ENCODE measurements at regions not wholly inside any gene's neighbourhood (a gene's known extent, or its start where the extent isn't known, plus 50 kb on each side); places are given as distances from the start of the nearest gene placed in this dataset.
"Not testable (repeated sequence)": the region's sequence is repeated elsewhere in the genome, so short reads cannot be mapped to it uniquely, and the experiment has no call there.

DNA sequence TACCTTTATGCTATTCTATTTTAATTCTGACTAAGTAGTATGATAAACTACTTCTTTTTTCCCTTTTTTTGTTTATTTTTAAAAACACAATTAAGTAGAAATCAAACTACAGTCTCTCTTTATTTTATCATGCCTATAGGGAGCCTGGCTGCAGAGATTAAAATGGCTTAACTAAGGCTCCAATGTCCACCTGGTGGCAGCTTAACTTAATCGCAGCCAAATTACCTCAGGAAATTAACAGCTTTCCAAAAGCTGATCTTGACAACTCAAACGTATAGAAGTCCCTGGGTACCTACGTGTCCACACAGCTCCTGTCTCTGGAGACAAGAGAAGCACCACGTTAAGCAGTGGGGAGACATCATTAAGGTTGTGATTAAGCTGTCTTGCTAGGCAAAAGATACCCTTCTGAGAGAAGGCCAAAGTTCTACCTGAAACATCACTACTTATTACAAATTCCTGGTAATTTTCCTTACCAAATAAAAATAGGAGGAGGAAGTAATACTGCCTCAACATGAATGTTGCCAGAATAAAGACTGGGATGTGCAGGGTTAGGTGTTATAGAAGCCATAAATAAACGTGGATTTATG lies 63.2 kb upstream of the SNX19 start:
- no peak for DNase-seq (ENCODE audit: low spot score)

DNA sequence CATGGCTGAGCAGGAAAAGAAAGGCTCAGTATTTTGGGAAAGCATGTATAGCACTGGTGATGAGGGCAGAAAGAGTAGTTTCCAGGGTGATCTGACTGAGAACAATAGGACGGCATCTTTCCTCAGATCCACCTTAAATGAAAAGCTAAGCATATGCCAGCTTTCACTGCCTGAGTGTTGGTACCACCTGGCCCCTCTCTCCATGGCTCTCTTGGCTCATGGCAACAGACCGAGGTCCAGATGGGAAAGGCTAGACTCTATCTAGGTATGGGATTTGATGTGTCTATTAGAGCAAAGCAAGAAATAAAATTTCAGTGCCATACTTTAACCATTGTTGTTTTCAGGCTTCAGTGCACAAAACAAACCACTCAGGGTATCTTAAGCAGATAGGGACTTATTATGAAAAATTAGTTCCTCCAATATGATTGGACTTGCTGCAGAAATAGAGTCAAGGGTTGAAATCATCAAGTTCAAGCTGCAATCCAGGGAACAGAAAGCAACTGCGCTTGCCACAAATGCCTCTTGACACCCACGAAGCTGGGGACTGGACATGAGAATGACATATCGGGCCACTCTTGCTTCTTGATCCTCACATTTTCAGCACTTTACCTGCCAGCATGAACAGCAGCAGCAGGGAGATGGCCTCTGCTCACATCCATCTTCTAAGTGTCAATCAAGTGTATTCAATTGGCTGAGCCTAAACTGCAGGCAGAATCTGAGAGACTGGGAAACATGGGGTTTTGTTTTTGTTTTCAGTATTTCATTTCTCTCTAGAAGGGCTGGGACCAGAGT lies 64.0 kb upstream of the SNX19 start:
- no peak for DNase-seq (ENCODE audit: low spot score)

DNA sequence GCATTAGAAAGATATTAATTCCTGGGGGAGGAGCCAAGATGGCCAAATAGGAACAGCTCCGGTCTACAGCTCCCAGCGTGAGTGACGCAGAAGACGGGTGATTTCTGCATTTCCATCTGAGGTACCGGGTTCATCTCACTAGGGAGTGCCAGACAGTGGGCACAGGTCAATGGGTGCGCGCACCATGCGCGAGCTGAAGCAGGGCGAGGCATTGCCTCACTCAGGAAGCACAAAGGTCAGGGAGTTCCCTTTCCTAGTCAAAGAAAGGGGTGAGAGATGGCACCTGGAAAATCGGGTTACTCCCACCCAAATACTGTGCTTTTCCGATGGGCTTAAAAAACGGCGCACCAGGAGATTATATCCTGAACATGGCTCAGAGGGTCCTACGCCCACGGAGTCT lies 68.0 kb upstream of the SNX19 start:
- DNase-seq (ENCODE audit: low spot score): not testable (repeated sequence)

DNA sequence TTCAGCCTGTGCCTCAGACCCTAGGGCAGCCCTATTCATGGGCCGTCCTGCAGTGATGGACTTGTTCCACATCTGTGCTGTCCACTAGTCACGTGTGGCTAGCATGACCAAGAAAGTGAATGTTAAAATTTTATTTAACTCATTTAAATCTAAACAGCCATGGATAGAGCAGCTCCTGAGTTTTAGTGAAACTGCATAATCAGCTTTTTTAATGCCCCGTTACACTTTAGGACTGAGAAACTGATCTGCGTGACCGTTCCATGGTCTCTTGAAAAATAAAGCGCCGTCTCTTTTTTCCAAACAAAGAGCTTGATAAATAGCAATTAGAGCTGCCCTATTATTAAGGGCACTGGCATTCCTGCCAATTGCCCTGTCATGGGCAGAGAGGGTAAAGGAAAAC lies 76.5 kb upstream of the SNX19 start:
- no peak for DNase-seq (ENCODE audit: low spot score)

DNA sequence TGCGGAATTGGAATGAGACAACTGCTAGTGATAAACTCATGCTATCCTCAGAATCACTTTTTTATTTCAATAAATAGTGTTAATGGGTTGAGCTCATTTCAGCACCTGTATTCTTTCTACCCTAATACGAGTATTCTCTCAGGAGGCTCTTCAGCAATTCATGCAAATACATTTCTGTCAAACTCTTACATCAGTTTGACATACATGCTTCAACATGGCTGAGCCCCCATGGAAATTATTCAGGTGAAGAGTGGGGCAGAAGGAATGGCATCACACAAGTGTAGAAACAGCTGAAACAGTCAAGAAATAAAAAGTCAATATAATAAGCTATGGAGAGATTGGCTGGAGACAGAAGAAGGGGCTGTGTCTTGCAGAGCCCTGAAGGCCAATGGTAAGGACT lies 77.8 kb upstream of the SNX19 start:
- DNase-seq (ENCODE audit: low spot score): no peak

DNA sequence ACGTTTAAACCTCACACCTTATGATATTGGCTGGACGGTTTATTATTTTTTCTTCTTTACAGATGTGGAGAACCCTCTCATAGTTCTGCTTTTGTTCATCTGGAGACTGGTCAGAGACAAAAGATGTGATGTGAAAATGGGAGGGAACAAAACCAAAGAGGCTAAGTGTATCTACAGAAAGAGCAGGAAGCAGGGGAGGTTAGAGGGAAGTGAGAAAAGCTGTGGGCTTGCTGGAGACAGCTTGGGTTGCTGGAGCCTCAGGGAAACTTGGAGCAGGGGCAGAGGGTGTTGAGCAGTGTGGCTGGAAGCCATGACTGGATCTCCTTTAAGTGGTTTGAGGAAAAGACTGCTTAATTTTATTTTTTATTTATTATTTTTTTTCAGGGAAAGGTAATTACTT lies 79.0 kb upstream of the SNX19 start:
- DNase-seq (ENCODE audit: low spot score): peak; percentile 65

DNA sequence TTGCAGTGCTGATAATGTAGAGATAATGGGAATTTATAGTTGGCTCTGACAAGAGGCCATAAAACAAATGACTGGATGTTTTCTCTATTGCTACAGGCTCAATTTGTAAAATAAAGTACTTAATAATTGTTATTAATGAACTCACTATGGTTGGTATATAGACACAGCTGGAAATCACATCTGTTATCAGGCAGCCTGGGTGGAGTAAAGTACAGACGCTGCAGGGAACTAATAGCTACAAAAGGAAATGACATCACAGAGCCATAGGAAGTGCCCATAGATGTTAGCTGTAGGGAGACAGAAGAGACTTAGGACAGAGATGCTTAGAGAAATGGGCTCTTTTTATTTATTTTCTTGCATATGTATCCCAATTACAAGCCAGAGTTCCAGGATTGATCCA lies 81.0 kb upstream of the SNX19 start:
- DNase-seq (ENCODE audit: low spot score): no peak

DNA sequence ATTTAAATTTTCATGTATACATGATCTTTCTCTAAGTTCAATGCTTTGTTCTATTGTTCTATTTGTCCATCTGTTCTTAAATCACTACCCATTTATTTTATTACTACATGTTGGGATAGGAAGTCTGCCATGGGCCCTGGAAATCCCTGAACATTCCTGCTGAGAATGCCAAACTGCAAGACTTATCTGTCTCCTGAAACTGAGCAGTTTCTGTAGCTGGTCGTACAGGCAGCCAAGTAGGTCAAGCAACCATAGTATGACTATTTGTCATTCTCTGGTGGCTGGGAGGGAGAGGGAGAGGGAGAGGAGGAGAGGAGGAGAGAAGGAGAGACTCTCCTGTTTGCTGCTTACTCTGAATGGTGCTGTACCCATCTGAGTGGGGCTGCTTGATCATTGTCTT lies 82.8 kb upstream of the SNX19 start:
- DNase-seq (ENCODE audit: low spot score): no peak

DNA sequence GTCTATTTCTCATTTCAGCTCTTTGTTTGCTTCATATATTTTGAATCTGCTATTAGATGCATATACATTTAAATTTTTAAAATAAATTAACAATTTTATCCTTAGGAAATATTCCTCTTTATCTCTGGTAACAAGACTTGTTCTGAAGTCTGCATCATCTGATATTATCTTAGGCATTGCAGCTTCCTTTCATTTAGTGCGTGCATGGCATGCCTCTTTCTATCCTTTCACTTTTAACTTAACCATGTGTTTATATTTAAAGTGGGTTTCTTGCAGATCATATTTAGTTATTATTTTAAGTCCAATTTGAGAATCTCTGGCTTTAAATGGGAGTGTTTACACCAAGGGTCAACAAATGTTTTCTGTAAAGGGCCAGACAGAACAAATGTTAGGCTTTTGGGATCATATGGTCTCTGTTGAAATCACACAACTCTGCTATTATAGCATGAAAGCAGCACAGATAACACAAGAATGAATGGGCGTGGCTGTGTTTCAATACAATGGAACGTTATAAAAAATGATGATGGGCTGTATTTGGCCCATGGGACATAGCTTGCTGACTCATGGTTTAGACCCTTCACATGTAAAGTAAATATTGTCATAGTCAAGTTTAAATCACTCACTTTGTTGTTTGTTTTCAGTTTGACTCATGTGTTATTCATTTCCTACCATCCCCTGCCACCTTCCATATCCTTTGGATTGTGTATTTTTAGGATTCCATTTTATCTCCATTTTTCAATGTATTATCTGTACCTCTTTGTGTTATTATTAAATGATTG lies 83.9 kb upstream of the SNX19 start:
- DNase-seq (ENCODE audit: low spot score): no peak

DNA sequence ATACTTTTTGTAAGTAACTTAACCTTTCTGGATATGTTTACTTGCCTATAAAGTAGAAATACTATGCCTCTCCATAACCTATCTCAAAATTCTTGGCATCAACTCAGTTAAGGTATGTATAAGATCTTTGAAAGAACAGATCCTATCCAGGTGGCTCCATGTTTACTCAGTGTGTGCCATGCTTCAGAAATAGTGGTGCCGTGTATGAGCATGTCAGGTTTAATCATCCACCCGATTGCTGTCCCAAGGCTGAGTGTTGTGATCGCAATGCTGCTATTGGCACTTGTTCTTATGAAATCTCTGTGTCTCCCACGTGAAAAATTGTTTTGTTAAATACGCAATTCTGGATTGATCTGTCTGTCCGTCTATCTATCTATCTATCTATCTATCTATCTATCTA lies 85.9 kb upstream of the SNX19 start:
- DNase-seq (ENCODE audit: low spot score): no peak

DNA sequence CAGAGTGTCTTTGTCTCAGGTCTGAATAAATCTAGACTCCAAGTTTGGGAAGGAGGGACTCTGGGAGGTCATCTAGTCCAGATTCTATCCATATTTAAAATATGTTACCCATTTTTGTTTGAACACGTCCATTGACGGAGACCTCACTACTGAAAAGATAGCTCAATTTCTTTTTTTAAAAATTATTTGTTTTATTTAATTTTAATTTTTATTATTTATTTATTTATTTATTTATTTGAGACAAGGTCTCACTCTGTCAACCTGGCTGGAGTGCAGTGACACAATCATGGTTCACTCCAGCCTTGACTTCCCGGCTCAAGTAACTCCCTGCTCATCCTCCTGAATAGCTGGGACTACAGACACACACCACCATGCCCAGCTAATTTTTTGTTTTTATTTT lies 89.5 kb upstream of the SNX19 start:
- DNase-seq (ENCODE audit: low spot score): no peak

DNA sequence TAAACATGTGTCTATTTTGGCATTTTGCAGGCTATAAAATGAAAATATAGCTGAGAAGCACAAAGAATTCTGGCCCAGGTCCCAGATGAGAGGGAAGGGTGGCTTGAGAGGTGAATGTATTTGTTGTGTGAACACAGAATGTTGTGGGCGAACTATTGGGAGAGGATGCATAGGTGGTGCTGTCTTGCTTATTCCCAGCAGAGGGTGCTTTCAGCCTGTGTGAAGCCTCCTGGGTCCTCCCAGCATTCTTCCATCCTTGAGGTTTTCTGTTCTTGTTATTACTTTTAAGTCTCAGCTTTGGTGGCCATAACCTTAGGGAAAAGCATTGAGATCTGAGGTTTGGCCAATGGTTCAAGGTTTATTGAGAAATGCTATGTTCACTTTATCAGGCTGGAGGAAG lies 108.7 kb upstream of the SNX19 start:
- peak; percentile 54 for DNase-seq (ENCODE audit: low spot score)

DNA sequence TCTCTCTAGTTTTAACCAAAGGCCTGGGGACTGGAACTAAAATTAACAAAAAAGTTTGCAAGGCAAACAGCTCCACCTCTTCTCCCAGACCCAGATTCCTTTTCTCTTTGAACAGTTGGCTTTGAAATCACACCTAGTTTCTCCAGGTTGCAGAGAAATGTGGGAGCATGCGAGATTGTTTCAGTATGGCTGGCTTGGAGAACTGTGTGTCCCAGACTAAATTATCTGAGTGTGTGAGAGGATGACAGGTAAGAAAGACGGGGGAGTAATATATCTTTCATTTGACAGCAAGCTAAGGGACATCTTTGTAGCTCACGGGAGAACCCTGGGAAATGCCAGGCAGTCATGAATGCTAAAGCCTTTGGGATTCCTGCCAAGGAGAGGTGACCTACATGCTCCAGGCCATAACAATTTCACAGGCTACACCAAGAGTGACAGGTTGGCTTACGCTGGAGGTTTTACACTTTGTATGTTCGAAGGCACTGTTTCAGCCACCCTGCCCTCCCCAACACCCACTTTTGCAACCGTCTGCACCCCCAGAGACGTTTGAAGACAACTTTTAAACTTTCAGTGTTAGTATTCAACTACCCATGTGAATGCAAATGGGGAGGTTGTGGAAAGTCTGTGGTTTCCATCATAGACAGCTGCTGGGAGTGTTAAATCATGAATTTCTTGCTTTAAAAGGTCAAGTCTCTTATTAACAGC lies 109.3 kb upstream of the SNX19 start:
- no peak for DNase-seq (ENCODE audit: low spot score)

DNA sequence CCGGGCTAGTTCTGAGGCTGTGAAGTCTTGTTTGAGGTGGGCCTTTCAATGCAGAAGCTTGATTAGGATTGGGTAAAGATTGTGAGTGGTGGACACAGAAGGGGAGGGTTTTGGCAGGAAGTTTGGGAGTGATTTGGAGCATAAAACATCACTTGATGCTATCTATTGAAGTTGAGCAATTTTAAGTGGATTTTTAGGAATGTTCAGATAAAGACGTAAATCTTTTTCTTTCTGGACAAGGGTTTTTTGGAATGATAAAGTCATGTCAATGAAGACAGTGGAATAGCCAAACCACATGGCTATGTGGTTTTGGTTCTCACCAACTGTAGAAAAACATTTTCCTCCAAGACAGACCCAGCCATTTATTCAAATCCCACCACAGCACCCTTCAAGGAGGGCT lies 111.2 kb upstream of the SNX19 start:
- no peak for DNase-seq (ENCODE audit: low spot score)

DNA sequence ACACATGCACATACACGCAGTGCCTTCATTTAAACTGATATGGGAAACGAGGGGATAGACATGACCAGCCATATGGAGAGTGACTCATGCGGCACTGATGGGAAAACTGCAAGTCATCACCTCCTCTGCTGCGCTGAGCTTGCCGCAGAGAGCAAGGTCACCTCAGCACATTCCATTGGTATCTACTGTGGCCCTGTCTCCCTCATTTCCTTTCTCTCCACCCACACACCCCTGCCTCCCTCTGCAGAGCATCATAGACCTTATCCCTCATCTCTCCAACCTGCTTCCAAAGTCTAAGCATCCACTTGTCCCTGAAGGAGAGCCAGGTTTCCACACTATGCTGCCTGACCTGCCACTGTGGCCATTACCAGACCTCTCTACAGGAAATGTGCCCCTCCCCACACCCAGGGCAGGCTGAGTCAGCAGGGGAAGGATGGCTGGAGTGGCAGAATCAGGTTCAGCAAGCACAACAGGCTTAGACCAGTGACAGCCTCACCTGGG lies 116.9 kb upstream of the SNX19 start:
- peak; percentile 9 for DNase-seq (ENCODE audit: low spot score)

DNA sequence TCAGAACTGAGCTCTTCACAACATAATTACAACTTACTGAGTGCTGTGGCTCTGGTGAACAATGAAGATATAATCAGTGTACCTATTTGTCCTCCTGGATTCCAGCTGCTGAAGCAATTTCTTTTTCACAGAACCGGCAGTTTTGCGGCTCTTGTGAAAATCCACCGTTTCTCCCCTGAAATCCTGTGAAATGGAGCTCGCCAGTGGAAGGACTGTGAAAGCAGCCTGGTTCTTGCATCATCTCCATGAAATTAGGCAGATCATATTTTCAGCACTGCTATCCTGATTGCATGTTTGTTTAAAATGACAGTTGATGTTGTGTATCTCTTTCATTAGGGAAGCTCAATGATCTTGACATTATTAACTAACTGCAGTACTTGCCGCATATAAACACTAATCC lies 120.2 kb upstream of the SNX19 start:
- DNase-seq (ENCODE audit: low spot score): no peak

DNA sequence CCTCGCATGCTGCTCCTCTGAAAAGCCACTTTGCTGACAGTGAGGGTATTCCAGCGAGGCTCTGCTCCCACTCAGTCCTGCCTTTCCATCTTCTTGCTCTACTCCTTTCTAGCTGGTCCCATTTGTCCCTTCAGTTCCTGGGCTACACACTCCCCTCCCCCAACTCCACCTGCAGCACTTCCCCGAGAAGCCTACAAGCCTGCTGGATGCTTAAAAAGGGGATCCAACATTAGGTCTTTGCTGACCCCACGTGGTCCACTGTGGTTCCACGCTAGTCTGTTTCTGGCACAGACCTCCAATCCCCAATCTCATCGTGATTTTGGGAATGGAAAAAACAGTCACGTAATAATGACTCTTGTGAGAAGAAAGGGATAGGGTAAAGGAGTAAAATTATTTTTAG lies 121.6 kb upstream of the SNX19 start:
- DNase-seq (ENCODE audit: low spot score): no peak

DNA sequence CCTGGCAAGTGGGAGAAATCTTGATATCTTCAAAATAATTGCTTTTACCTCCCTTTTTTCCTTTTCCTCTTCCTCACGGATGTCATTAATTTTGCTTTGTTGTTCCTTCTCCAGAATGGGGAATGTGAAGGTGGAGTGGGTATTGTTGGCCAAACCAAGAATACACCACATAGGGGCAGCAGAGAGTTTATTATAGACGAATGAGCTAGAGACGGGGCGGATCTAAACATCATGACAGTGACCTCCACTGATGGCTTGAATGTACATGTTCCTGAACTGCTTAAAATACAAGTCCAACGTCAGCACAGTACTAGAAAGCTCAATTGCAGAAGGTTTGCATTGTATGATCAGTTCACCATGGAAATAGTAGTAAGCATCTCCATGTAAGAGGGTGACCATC lies 122.3 kb upstream of the SNX19 start:
- peak; percentile 17 for DNase-seq (ENCODE audit: low spot score)

DNA sequence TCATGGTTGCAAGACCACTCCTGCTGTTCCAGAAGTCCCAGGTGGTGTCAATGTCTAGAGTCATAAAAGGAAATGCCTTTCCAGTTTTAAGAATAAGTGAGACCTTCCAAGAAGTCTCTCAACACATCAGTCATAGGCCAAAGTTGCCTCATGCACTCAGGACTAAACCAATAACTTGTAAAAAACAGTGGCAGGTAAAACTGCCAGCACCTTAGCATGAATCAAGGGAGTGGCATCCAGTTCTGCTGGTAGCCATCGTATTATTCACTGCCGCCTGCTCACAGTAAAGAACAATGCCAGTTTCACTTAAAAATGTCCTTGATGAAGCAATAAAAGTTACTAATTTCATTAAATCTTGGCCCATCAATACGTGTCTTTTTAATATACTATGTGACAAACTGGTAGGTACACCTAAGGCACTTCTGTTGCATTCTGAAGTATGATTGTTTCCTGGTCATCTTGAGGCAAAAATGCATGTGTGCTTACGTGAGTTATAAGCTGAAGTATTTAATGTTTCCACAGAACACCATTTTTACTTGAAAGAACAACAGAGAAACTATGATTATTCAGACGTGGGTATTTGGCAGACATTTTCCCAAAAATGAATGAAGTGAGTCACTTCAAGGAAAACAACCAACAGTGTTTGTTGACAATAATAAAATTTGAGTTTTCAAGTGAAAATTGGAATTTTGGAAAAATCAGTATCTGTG lies 125.2 kb upstream of the SNX19 start:
- no peak for DNase-seq (ENCODE audit: low spot score)

DNA sequence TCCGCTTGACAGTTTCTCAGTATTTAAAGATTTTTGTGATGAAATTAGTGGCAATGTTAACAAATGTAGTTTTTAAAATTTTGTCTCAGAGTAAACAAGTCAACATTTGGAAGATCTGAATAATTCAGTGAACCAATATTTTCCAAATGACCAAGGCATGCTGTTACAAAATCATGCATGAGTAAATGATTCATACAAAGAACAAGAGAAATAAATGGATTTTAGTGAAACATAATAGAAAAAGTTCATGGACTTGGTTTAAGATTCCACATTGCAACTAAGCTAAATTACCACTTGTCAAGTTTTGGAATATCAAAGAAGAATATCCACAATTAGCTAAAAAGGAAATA lies 125.7 kb upstream of the SNX19 start:
- no peak for DNase-seq (ENCODE audit: low spot score)

DNA sequence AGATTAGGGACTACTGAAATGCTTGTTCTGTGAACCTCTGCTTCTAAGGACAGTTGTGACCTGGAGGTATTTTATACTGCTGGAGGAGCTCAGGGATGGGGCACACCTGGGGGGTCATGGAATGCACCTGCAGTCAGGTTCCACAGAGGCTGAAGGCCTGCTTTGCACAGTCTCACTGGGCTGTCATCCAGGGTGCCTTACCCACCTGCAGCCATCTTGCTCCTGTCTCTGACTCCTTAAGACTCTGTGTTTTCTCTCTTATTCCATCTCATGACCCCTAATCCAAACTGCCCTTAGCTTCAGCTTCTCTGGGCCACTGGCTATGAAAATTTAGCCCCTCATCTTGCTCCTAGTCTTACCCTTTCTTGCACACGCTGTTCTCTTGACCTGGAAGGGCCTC lies 127.0 kb upstream of the SNX19 start:
- no peak for DNase-seq (ENCODE audit: low spot score)

DNA sequence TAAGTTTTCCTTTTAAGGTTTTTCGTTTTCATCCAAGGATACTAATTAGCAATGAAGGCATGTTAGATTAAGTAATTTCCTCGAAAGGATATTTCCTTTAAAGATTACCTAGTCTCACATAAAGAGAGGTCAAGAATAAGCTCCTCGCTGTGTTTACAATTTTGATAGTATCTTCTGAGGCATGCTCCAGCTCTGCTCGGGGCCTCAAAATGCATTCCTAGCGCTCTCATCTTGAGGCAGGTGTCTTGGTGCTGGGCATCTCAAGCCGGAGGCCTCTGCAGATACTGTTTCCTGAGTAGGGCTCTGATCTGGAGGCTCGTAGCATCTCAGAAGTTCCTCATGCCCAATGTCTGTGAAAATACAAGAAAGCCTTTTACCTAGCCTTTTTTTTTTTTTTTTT lies 128.6 kb upstream of the SNX19 start:
- no peak for DNase-seq (ENCODE audit: low spot score)
